Fibroblast of peridontal ligament (primary cell): ENCODE measurements at regions not wholly inside any gene's neighbourhood (a gene's known extent, or its start where the extent isn't known, plus 50 kb on each side); places are given as distances from the start of the nearest gene placed in this dataset.
"Not testable (repeated sequence)": the region's sequence is repeated elsewhere in the genome, so short reads cannot be mapped to it uniquely, and the experiment has no call there.

Source experiments
- DNase-seq: peaks from one replicate; pipeline ENCODE4 v3.0.0-alpha.2; 2010; ENCODE audit errors: extremely low read depth

DNA sequence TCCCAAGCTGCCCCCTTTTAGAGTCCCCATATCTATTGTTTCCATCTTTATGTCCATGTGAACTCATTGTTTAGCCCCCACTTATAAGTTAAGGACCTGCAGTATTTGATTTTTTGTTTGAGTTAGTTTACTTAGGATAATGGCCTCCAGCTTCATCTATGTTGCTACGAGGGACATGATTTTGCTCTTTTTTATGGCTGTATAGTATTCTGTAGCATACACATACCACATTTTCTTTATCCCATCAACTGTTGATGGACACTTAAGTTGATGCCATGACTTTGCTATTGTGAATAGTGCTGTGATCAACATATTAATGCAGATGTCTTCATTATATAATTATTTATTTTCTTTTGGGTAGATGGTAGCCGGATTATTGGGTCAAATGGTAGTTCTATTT is 576.9 kb downstream of the ANKRD7 start:
- no peak for DNase-seq

DNA sequence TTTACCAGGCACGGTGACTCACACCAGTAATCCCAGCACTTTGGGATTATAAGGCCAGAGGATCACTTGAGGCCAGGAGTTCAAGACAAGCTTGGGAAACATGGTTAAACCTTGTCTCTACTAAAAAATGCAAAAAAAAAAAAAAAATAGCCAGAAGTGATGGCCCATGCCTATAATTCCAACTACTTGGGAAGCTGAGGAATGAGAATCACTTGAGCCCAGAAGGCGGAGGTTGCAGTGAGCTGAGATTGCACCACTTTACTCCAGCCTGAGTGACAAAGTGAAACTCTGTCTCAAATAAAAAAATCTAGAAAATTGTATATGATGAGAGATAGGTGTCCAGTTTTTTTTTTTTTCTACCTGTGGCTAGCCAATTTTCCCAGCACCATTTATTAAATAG is 578.2 kb downstream of the ANKRD7 start:
- no peak for DNase-seq

DNA sequence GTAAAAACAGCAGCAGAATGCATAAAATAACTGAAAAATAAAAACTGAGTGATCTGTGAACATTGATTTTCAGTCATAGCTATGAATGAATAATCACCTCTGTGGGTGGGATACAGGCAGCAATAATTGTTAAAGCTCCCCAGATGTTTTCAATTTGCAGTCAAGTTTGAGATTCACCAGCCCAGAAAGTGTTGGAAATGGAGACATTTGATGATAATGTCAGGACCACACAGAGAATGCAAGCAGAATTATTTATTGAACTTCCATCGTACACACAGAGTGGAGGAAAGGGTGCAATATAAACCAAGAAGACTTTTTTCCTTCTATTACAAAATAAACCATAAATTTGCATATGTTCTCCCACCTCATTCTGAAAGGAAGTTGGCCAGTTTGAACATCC is 601.7 kb downstream of the ANKRD7 start:
- DNase-seq: no peak

DNA sequence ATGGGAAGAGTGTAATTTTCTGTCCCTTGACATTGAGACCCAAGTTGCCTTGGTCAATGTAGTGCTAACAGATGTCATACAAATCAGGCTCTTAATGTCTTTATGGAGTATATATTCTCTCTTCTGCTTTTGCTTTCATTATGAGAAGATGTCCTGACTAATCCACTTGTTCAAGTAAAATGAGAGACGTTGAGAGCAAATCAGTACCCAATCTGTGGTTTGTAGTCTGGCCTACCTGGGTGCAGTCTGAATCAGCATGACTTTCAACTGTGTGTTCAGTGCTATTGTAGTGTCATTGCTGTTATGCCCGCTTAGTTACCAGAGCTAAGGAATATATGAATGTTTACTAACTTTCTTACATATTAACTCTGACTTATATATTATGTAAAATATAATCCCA is 612.4 kb downstream of the ANKRD7 start:
- DNase-seq: no peak

DNA sequence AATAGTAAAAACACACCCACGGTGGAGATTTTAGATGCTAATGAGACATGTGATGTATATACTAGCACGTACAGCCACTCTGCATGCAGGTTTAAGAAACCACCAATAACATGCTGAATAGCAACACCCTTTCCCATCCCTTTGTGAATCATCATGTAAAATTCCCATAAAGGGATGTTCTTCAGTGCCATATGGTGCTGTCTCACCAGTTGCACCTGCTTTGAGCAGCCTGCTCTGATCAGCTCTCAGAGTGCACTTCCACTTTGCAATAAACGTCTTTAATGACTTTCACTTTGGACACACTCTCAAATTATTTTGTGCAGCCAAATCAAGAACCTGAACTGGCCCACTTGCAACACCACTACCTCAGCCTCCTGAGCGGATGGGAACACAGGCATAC is 615.0 kb downstream of the ANKRD7 start:
- no peak for DNase-seq

DNA sequence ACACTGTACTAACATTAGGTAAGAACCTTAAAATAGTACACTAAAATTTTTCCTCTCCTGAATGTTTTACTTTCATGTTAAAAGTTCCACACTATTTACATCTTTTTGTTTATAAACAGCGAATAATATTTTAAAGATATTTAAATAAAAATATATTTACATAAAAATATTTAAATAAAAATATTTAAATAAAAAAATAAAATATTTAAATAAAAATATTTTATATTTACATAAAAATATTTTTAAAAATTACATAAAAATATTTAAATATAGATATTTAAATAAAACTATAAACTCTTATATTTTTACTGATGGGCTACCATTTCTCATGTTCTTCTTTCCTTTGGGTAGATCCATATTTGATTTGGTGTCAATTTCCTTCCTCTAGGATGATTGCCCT is 619.0 kb downstream of the ANKRD7 start:
- DNase-seq: no peak

DNA sequence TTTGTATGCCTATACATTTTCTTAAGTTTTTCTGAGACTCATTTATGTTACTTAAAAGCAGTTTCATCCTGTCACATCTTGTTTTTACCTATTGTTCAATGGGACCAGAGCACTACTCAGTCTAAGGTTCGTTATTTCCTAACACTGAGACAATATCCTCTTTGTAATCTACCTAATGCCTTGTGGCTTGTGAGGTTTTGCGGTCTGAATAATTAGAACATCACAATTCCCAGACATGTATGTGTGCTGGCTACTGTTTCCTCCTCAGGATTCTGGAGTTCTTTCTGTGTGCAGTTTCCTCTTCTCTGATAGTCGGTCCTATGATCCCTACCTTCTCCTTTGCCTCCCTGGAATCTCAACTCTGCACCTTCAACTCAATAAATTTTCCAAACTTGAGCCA is 620.2 kb downstream of the ANKRD7 start:
- no peak for DNase-seq

DNA sequence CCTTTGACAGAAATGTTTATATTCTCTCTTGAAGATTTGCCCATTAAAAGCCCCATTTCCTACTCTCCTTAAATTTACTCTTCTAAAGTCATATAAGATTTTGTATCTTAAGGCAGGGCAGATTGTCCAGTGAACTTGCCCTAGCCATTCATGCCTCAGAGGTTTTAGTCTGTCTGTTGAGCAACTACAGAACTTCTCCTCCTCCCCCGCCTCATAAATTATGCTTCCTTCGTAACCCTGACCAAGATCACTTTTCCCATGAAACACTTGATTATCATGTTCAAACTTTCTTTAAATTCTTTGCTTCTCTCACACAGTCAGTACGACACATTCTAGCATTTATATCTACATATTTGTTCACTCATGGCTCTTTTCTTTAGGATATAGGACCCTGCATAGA is 621.3 kb downstream of the ANKRD7 start:
- DNase-seq: no peak

DNA sequence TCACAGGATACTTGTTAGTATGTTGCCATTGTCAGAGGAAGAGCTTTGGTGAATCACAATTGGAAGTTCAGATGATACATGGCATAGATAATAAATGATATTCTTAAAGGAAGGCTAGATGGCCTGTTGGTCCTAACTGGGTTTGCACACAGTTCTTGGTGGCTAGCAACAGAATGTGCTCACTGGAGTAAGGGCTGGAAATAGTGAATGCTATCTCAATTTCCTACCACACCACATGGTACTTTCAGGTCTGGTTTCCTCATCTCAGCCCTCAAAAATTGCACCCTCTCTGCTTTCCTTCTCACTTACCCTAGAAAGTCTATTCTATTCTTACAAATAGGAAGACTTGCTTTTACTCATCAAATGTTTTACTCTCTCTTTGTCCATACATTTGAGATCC is 622.5 kb downstream of the ANKRD7 start:
- DNase-seq: no peak

DNA sequence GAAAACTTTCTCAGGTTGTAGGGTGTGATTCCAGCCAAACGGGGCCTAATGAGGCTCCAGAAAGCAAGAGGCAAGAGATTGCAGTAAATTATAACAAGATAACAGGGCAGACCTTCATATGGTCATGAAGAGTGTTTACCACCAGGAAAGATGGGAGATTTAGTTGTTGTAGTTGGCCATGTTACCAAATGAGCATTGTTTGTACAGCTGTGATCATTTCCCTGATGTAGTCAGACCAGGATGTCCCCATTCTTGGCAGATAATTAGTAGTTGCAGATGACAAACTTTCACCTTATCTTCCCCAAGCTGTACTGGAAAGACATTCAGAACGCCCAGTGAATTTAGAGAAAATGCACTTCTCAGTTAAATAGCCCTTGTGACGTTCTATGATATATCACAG is 630.8 kb downstream of the ANKRD7 start:
- DNase-seq: no peak

DNA sequence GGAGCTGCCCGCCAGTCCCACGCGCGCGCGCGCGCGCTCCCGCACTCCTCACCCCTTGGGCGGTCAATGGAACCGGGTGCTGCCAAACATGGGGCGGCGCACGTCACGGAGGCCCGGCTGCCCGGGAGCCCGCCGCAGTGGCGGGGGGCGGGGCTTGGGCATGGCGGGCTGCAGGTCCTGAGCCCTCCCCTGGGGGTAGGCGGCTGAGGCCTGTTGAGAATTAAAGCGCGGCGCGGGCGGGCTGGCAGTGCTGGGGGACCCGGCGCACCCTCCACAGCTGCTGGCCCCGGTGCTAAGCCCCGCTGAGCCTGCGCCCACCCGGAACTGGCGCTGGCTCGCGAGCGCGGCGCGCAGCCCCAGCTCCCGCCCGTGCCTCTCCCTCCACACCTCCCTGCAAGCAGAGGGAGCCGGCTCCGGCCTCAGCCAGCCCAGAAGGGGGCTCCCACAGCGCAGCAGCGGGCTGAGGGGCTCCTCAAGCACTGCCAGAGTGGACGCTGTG is 634.2 kb downstream of the ANKRD7 start:
- no peak for DNase-seq

DNA sequence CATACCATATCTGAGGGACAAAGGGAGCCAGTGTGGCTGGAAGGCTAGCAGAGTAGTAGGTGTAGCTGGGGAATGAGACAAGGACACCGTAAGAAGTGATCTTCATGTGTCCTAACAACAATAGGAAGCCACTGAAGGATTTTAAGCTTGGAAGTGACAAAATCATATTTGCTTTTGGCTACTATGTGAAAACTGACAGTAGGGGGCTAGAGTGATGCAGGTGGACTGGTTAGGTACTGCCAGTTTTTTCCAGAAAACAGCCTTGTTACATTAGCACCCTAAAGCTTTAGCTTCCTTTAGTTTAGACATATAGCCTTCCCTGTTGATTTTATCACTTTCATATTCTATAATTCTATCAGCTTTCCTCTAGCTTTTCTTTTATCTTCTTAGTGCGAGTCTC is 637.1 kb downstream of the ANKRD7 start:
- no peak for DNase-seq

DNA sequence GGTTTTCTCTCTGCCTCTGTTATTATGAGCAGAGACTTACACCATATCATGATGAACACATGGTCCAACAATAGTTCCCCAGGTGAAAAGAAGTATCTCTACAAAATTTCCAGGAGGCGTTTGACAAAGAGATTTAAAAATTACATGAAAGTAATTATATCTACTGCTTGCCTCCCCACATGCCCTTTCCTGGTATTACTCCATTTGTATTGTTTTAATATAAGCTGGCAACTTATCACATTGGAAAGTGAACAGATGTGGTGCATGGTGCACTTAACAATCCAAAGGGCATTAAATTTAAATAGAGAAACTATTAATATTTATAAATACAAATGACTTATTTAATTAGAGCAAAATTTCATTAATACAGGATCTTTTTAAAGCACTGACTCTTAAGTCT is 638.2 kb downstream of the ANKRD7 start:
- no peak for DNase-seq

DNA sequence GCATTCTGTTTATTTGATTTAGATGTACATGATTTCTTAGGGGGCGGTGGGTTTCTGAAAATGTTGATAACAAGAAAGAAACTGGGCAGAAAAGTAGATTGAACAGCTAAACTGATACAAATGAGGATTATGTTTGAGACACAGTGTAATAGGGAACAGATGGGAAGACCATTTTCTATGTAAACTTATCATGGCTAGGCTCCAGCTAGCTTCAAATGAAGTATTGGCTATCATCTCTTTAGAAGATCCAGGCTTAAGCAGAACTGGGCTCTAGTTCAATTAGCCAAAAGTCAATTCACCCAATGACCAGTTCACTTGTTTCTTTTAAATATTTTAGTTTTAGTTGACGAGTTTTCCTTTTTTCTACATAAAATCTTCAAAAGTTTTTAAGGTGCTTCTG is 639.5 kb downstream of the ANKRD7 start:
- DNase-seq: no peak

DNA sequence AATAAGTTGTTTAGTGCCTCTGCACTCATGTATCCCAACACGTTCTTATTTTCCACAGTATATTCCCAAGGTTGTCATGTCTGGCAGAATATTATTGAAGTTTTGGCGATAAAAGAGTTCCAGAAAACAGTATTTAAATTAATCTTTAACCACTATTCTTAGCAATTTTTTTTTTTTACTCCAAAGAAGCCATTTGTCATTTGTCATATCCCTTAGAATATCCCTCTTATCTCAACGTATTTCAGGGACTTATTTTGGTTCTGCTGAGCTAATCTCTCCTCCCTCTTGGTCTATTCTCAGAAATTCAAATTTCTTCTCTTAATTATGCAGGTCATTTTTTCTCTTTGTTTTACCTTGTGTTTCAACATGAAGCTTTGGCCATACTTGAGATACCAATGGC is 643.4 kb downstream of the ANKRD7 start:
- no peak for DNase-seq

DNA sequence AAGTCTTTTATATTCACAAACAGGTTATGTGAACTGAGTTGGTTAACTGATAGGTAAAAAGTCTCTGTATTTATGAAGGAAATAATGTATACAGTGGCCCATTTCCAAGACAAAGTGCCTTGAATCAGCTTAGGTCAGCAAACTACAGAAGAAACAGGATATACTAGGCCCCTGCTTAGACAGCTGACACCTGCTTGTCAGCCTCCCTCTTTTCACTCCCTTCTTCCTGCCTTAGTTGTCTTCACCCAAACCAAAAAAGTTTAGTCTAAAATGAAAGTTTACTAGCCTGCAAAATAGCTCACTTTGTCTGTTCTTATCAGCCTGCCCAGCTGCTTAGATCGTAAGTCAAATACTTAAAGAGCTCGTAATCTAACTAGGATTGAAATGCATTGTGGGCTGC is 644.6 kb downstream of the ANKRD7 start:
- DNase-seq: not testable (repeated sequence)

DNA sequence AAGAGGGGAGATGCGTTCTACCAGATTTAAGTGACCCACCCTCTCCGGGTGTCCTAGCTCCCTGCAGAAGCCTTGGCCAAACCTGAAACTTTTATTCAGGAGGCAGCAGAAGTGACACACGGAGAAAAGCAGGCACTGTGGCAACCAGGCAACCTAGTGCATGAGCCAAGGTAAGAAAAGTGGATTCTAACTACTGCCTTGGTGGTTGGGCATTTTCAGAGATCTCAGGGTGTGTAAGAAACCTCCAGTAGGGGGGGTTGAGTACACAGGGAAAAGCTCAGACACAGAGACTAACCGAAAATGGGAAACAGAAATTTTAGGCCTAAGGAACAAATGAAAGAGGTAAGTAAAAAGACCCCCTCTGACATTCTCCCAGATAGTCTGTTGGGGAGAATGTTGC is 645.7 kb downstream of the ANKRD7 start:
- DNase-seq: no peak

DNA sequence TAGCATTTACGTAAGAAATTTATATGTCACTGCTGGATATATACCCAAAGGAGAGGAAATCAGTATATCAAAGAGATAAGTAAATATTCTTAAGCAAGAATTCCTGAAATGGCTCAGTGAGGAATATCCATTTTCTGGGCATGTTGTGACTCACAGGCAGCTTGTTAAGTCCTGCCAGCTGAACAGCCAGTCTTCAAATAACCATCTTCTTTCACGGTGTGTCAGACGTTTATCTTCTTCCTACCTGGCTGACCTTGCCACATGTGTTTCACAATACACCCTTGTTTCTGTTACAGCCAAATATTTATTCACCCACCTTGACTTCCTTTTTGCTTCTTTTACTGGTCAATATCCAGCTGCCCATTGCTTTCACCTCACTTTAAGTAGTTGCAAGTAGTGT is 648.1 kb downstream of the ANKRD7 start:
- no peak for DNase-seq

DNA sequence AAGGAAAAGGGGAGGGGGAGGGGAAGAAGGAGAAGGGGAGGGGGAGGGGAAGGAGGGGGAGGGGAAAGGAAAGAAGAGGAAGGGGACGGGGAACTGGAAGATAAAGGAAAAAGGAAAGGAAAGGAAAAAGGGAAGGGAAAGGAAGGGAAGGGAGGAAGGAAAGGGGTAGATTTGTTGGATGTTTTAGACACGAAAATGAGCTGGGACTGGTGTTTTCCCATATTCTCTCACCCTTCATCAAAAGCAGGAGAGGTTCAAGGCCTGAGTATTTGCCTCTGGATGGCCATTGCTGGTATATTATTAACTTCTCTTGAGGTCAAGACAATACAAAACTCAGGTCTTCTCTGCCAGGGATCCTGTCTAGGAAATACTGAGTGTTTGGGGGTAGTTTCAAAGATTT is 652.7 kb downstream of the ANKRD7 start:
- no peak for DNase-seq

DNA sequence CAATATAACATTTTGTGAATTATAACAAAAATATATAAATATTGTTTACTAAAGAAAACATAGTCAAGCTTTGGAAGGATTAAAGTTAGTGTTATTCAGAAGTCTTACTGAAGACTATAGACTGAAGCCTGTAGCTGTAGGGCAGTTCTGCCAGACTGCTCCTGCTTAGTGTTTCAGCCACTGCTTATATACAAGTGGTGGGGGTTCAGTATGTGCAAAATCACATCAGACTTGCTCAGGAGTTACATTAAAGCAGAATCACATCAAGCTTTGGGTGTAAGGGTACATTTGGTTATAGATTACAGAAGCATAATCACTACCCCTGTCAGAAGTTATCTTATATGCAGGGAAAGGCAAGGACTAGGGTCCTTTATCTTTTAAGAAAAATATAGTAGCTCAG is 653.8 kb downstream of the ANKRD7 start:
- no peak for DNase-seq

DNA sequence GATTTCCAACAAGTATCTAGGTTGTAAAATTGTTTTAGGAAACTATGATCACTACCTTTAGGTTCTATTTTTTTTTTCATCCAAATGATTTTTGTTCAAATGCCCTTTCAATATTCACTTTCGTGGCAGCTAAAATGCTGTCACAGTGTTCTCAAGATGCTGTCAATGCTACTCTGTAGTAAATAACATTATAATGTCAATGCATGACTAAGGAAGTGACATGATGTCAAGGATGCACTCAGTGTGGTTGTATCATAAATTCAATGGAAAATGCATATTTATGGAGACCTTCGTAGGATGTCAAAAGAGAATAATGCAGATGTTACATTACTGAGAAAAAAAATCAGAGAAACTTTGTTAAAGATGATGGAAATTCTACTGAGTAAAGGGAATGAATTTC is 673.8 kb downstream of the ANKRD7 start:
- no peak for DNase-seq

DNA sequence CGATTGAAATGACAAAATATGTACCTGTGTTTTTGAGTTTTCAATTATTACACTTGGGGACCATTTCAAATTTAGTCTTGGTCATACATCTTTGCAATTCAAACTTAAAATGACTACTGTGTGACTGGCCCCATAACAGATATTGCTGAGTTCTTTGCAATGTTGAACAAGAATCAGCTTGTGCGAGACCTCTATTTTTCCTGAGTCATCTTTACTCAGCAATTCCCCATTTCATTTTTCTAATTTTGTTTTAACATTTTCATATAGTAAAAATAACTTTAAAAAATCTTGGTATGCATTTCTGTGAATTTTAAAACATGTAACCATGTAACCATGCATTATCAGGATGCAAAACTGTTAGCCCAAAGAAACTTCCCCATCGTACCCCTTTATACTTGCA is 678.1 kb downstream of the ANKRD7 start:
- DNase-seq: no peak

DNA sequence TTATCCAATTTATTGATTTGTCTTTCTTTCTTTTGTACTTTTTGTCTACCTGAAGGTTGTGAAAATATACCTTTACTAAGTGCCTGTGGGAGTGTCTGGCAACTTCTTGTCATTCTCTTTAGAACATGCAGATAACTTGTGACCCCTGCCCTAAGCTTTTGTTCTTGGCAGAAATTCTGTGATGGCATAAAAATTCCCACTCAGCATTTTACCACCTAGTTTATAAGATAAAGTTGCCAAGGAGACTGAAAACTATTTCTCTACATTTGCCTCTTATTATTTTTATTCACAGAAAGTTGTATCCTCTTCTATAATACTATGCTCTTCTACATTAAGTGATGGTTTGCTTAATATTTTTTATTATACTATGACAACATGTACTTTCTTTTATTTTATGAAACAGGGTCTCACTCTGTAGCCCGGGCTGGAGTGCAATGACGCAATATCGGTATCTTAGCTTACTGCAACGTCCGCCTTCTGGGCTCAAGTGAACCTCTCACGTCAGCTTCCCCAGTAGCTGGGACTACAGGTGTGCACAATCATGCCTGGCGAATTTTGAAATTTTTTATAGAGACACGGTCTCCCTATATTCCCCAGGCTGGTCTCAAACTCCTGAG is 683.5 kb downstream of the ANKRD7 start:
- no peak for DNase-seq

DNA sequence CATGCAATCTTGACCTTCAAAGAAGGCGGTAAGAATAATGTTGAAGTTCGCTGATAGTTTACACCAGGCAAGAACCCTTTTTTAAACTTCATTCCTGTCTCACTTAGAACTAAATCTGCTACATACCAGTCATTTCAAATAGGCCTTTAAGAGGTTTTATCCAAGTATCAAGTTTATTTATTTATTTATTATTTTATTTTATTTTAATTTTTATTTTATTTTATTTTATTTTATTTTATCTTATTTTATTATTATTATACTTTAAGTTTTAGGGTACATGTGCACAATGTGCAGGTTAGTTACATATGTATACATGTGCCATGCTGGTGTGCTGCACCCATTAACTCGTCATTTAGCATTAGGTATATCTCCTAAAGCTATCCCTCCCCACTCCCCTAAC is 691.6 kb downstream of the ANKRD7 start:
- not testable (repeated sequence) for DNase-seq

DNA sequence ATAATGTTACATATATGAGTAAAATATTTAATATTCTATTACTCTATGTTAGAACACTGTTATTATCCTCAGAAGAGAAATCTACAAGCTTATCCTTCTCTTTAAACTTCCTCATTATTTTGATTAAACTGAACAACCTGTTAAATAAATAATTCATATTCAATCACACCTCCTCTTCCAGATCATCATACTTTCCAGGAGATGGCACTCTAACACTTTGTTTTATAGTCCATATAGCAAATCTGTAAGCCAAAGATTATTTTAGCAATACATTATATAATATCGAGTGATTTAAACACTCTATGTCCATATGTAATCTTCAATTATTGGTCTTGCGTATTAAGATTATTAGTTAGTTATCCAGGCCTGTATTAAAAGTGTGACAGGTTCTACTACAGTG is 694.1 kb downstream of the ANKRD7 start:
- DNase-seq: no peak
